ENCODE measurements at regions not wholly inside any gene's neighbourhood (a gene's known extent, or its start where the extent isn't known, plus 50 kb on each side); places are given as distances from the start of the nearest gene placed in this dataset.
A peak's percentile ranks its signal among the peaks of the same experiment; 100 is the strongest.

GRCh38 chr6:21300439-21300838, 293.1 kb upstream of the SOX4 start:
- DNase-seq (ENCODE audit: low read depth), result no peak
- no peak for TF ChIP-seq CTCF (conservative IDR thresholded peaks at IDR 0.05; ENCODE audit: low read length)
- no peak overlapping the region for H3K4me3 ChIP-seq (ENCODE audit: low read length)

- peak; percentile 32 for TF ChIP-seq CTCF (conservative IDR thresholded peaks at IDR 0.05; ENCODE audit: low read length)
- H3K4me3 ChIP-seq (ENCODE audit: low read length), result no peak overlapping the region
- peak; percentile 63 for DNase-seq (ENCODE audit: low read depth)
These were observed 287.6 kb upstream of the SOX4 start for GRCh38 chr6:21305893-21306332.

GRCh38 chr6:21306546-21306945, 287.0 kb upstream of the SOX4 start:
- no peak for DNase-seq (ENCODE audit: low read depth)
- H3K4me3 ChIP-seq (ENCODE audit: low read length), result no peak overlapping the region
- TF ChIP-seq CTCF (conservative IDR thresholded peaks at IDR 0.05; ENCODE audit: low read length), result no peak

GRCh38 chr6:21309807-21310221, 283.7 kb upstream of the SOX4 start:
- no peak for TF ChIP-seq CTCF (conservative IDR thresholded peaks at IDR 0.05; ENCODE audit: low read length)
- no peak for DNase-seq (ENCODE audit: low read depth)
- H3K4me3 ChIP-seq (ENCODE audit: low read length), result no peak overlapping the region

- no peak for TF ChIP-seq CTCF (conservative IDR thresholded peaks at IDR 0.05; ENCODE audit: low read length)
- no peak overlapping the region for H3K4me3 ChIP-seq (ENCODE audit: low read length)
These were observed 282.9 kb upstream of the SOX4 start for GRCh38 chr6:21310568-21311140.

GRCh38 chr6:21312118-21312517, 281.4 kb upstream of the SOX4 start:
- no peak for DNase-seq (ENCODE audit: low read depth)
- H3K4me3 ChIP-seq (ENCODE audit: low read length), result no peak overlapping the region
- TF ChIP-seq CTCF (conservative IDR thresholded peaks at IDR 0.05; ENCODE audit: low read length), result no peak

More at GRCh38 chr6:21310568-21311140, 282.9 kb upstream of the SOX4 start:
- DNase-seq (ENCODE audit: low read depth), result no peak

GRCh38 chr6:21317642-21318041, 275.9 kb upstream of the SOX4 start:
- DNase-seq (ENCODE audit: low read depth), result no peak
- TF ChIP-seq CTCF (conservative IDR thresholded peaks at IDR 0.05; ENCODE audit: low read length), result no peak

More at GRCh38 chr6:21317642-21318041, 275.9 kb upstream of the SOX4 start:
- H3K4me3 ChIP-seq (ENCODE audit: low read length), result no peak overlapping the region
